GM21717 (cell line): ENCODE measurements at regions not wholly inside any gene's neighbourhood (a gene's known extent, or its start where the extent isn't known, plus 50 kb on each side); places are given as distances from the start of the nearest gene placed in this dataset.
"Not testable (repeated sequence)": the region's sequence is repeated elsewhere in the genome, so short reads cannot be mapped to it uniquely, and the experiment has no call there.

ENCODE experiments used
- ATAC-seq: cut with Tn5 transposase; IDR thresholded peaks from one replicate; pipeline ENCODE4 v1.9.1; 2021; ENCODE audit warnings: mild to moderate bottlenecking, moderate library complexity; ENCODE audit not compliant: unreplicated experiment

GRCh38 chr3:25944329-25944728 is 154.4 kb downstream of the OXSM start:
- no peak for ATAC-seq

DNA sequence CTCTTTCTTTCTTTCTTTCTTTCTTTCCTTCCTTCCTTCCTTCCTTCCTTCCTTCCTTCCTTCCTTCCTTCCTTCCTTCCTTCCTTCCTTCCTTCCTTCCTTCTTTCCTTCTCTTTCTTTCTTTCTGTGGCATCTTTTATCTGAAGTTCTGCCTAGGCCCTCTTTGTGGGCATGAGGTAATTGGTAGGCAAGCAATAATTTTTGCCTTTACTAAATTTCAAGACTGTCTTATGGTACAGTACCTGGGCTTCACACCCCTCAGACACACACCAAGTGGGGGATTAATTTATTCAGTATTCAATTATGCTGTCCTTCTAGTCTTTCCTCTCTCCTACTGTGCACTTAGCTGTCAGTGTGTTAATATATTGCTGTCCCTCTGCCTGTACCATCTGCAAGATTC is 155.5 kb downstream of the OXSM start:
- ATAC-seq, result no peak

DNA sequence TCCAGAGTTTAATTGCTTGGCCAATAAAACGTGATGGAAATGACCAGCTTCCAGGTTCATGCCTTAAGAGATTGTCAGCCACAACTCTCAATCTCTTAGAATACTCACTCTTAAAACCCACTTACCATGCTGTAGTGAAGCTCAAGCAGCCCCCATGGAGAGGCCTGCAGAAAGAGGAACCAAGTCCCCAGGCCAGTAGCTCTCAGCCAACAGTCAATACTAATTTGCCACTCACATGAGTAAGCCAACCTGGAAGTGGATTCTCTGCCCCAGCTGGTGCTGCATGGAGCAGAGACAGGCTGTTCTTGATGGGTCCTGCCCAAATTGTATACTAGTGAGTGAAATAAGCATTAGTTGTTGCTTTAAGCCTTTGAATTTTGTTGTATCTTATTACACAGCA is 155.9 kb downstream of the OXSM start:
- no peak for ATAC-seq

GRCh38 chr3:25952133-25952532 is 162.2 kb downstream of the OXSM start:
- no peak for ATAC-seq

- ATAC-seq, result no peak
Observed at GRCh38 chr3:25957026-25957425, 167.1 kb downstream of the OXSM start.

GRCh38 chr3:25960776-25961175 is 170.9 kb downstream of the OXSM start:
- no peak for ATAC-seq

DNA sequence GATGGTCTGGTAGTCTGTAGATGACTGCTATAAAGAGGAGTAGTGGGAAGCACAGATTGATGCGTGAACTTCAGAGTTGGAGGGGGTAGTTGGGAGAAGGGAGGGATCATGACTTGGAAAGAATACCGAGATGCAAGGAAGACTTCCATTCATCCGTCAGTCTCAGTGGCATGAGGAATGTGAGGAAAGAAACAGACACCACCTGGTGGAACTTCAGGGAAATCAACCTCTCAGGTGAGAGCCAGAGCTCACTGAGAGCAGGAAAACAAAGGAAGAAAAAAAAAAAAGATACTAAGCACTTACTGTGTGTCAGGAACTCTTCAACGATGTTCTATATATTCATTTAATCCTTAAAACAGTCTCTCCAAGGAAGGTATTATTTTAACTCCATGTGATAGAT is 172.4 kb downstream of the OXSM start:
- ATAC-seq, result no peak

DNA sequence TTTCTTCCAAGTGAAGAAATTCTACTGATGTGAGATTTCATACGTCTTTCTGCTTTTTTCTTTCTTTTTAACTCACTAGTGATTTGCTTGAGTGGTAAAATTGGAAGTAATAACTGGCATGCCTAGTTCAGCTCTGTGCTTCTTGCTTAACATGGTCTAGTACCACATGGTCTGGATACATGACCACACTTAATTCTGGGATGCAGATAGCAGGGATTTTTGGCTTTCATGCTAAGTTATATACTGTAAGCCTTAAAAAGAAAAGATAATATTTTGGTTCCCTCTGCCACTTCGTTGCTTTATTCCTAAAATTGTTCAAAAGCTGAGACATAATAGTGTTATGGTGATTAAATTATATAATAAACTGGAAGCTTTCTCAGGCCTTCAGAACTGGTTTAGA is 174.3 kb downstream of the OXSM start:
- ATAC-seq, result no peak

DNA sequence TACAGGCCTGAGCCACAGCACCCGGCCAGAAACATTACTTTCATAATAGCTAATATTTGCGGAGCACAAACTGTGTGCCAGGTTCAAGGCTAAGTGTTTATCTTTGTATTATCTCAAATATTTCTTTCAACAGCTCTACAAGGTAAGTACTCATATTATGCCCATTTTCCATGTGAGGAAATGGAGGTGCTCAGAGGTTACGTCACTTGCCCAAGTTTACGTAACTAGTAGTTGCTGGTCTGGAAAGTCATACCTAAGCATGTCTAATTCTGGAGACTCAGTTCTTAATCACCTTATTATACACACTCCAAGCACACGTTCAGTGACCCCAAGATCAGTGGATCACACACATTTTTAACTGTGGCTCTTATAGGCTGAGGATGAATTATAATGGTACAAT is 177.5 kb downstream of the OXSM start:
- no peak for ATAC-seq

- ATAC-seq, result no peak
Observed at GRCh38 chr3:25971736-25972135, 181.8 kb downstream of the OXSM start.

DNA sequence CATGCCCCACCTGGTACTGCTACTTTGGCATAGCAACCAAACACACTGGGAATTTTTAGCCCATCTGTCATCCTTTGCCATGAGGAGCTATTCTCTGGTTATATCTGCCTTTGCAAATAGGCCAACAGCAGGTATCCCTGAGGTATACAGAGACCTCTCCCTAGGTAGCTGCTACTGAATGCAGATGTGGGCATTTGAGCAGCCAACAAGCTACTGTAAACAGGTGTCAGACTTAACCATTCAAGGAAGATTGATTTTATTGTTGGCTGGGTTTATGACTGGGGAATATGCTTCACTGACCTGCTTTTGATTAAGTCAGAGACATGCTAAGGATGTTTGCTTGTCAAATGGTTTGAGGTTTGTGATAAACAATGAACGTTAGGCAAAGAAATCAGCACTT is 183.2 kb downstream of the OXSM start:
- ATAC-seq, result no peak

- no peak for ATAC-seq
Observed at GRCh38 chr3:25982756-25983155, 192.9 kb downstream of the OXSM start.

GRCh38 chr3:25985621-25986020 is 195.7 kb downstream of the OXSM start:
- ATAC-seq, result no peak

GRCh38 chr3:25992606-25993005 is 202.7 kb downstream of the OXSM start:
- no peak for ATAC-seq

DNA sequence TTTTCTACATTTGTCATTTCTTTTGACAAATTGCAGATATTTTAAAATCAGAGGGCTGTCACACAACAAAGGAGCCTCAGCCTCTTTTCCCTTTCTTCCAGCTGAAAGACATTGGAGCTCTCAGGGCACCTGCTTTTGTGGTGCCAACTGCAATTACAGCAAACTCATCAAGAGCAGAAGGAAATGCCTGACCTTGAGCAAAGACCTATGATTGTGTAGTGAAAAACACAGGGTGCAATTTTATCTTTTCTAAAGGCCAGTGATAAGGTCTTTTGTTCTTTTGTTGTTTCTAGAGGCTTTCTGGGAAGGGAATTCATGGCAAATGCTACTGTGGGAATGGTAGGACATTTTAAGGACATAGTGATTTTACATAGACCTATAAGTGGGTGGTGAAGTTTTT is 214.3 kb downstream of the OXSM start:
- ATAC-seq, result no peak

DNA sequence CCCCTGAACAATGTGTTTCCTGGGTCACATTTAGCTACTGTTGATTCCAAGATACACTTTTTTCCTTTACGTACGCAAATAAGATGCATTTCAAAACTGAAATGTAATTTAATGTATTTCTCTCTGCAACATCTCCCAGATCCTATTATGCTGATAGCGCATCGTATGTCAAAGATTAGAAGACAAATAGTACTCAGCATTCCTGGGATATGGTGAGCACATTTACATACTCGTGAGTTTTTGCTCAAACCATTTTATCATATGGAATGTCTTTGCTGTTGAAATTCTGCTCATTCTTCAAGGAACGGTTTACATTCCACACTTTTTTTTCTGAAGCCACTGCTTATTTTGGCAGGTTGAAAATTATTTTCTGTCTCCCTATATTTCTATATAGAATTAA is 221.4 kb downstream of the OXSM start:
- no peak for ATAC-seq

GRCh38 chr3:26012241-26012745 is 222.4 kb downstream of the OXSM start:
- ATAC-seq, result no peak

GRCh38 chr3:26015752-26016151 is 225.9 kb downstream of the OXSM start:
- ATAC-seq, result no peak

GRCh38 chr3:26018889-26019288 is 229.0 kb downstream of the OXSM start:
- ATAC-seq, result no peak

GRCh38 chr3:26024206-26024605 is 234.3 kb downstream of the OXSM start:
- ATAC-seq, result not testable (repeated sequence)

GRCh38 chr3:26029321-26029720 is 239.4 kb downstream of the OXSM start:
- no peak for ATAC-seq

DNA sequence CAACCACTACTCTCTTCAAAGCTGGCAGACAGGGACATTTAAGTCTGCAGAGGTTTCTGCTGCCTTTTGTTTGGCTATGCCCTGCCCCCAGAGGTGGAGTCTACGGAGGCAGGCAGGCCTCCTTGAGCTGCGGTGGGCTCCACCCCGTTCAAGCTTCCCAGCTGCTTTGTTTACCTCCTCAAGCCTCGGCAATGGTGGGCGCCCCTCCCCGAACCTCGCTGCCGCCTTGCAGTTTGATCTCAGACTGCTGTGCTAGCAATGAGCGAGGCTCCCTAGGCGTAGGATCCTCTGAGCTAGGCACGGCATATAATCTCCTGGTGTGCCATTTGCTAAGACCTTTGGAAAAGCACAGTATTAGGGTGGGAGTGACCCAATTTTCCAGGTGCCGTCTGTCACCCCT is 252.2 kb downstream of the OXSM start:
- ATAC-seq, result not testable (repeated sequence)

DNA sequence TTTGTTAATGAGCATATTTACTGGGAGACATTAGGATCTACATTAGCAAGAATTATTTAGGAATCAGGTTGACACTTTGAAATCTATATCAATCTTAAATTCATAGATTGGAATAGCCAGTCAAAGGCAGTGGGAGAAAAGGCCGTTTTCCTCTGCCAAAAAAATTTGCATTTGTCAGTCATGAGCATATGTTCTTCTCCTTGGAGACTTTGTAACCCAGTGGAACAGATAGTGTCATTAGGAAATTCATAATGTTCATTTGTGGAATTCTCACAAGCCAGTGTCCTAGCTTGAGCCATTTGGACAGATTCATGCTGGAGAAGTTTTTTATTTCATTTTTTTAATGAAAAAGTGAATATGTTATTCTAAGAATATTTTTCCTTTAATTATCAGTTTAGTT is 260.1 kb downstream of the OXSM start:
- ATAC-seq, result no peak

- no peak for ATAC-seq
Observed at GRCh38 chr3:26050776-26051175, 260.9 kb downstream of the OXSM start.
